Right lobe of liver (tissue), 6 donors: ENCODE measurements at regions not wholly inside any gene's neighbourhood (a gene's known extent, or its start where the extent isn't known, plus 50 kb on each side); places are given as distances from the start of the nearest gene placed in this dataset.
A peak's percentile ranks its signal among the peaks of the same experiment; 100 is the strongest.

Experiments used
- ATAC-seq, 4 donors: fragments of 200-7000 bp; cut with Tn5 transposase; one replicate each; pipeline ENCODE4 v1.9.1; 2020; ENCODE audit warnings: mild to moderate bottlenecking in 4 of 4, moderate library complexity in 4 of 4
- DNase-seq, 3 donors: peaks; one replicate each; pipeline ENCODE4 v3.0.0-alpha.2; 2020
- H3K27ac ChIP-seq, 3 donors: fragments of 200-600 bp; one replicate each; pipeline ENCODE4 v1.8.0; 2022
- H3K27me3 ChIP-seq, 2 donors: fragments of 200-600 bp; one replicate each; pipeline ENCODE4 v1.8.0; 2022
- H3K36me3 ChIP-seq, 4 donors: fragments of 200-600 bp; sonication (generic) in 1 of 4; one replicate each; pipeline versions ENCODE4 v1.5.1 to v1.8.0; 2017 to 2022; ENCODE audit warnings: control low read depth in 1 of 4
- H3K4me1 ChIP-seq, 4 donors: fragments of 200-600 bp; sonication (generic) in 1 of 4; one replicate each; pipeline versions ENCODE4 v1.5.1 to v1.8.0; 2017 to 2022; ENCODE audit warnings: control low read depth in 1 of 4
- H3K4me3 ChIP-seq, 3 donors: fragments of 200-600 bp; one replicate each; pipeline ENCODE4 v1.8.0; 2022
- H3K9me3 ChIP-seq, 4 donors: fragments of 200-600 bp; sonication (generic) in 1 of 4; one replicate each; pipeline versions ENCODE4 v1.5.1 to v1.8.0; 2017 to 2022; ENCODE audit warnings: control low read depth in 1 of 4
- POLR2A ChIP-seq: fragments of 450-650 bp; IDR thresholded peaks from one replicate; pipeline ENCODE4 v1.6.1; 2017; ENCODE audit warnings: antibody characterized with exemption, mild to moderate bottlenecking
- WGBS: methylation state at CpG from one replicate; pipeline ENCODE4 v1.1.6; 2018; ENCODE audit warnings: low coverage, low lambda C conversion rate; ENCODE audit not compliant: insufficient coverage; ENCODE audit errors: missing lambda C conversion rate; 5-methylcytosine and 5-hydroxymethylcytosine counted together
- intact Hi-C, 2 donors: fragments of 100-400 bp; cut with DNase I; formaldehyde crosslinking; loops; one replicate each; pipeline versions ENCODE4 v1.11.2 to v1.14.1; 2022
- TF ChIP-seq, protein P1 (sequence below), 4 donors: fragments of 200-600 bp in 3 of 4; fragments of 450-650 bp in 1 of 4; IDR thresholded peaks; one replicate each; pipeline versions ENCODE4 v1.5.1 to v1.8.0; 2016 to 2022; ENCODE audit warnings: antibody characterized with exemption in 4 of 4, mild to moderate bottlenecking in 2 of 4
- donor health status: DM: no; HTN: yes; CAD: no.
- donor health status: DM: no; HTN: no; CAD: no.
- donor health status: DM: no; HTN: no; CAD: no.
- donor health status: DM: no; HTN: yes; CAD: no.
- donor health status: DM: no; HTN: yes; CAD: no.

DNA sequence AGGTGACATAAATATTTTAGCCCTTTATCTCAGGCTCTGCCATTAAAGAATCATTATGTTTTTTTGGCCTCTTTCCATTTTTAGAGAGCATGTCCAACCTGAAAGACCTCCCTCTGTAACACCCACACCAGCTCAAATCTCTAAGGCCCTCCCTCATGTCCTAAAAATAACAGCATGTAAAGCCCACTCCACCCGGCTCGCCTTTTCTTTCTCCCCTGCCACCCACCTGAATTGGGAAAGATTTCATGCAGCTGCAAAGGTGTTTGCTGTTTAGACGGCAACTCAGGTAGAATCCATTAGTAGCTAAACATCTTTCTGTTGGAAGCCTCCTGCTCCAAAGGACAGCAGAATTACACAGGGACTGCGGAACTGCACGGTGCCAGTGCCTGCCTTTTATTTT is 79.9 kb downstream of the DMRTA2 start:
- TF ChIP-seq POLR2A = no peak
- TF ChIP-seq, protein P1, sequence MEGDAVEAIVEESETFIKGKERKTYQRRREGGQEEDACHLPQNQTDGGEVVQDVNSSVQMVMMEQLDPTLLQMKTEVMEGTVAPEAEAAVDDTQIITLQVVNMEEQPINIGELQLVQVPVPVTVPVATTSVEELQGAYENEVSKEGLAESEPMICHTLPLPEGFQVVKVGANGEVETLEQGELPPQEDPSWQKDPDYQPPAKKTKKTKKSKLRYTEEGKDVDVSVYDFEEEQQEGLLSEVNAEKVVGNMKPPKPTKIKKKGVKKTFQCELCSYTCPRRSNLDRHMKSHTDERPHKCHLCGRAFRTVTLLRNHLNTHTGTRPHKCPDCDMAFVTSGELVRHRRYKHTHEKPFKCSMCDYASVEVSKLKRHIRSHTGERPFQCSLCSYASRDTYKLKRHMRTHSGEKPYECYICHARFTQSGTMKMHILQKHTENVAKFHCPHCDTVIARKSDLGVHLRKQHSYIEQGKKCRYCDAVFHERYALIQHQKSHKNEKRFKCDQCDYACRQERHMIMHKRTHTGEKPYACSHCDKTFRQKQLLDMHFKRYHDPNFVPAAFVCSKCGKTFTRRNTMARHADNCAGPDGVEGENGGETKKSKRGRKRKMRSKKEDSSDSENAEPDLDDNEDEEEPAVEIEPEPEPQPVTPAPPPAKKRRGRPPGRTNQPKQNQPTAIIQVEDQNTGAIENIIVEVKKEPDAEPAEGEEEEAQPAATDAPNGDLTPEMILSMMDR (IDR thresholded peaks at IDR 0.05) = no peak
- no peaks in the 10 kb centered on the region for H3K4me1 ChIP-seq
- no peaks in the 10 kb centered on the region for H3K36me3 ChIP-seq
- intact Hi-C loops = no loop called here
- H3K27me3 ChIP-seq = no peaks in the 10 kb centered on the region
- DNase-seq (no peak), ATAC-seq (no peak)
- 49% methylated on average over 5 of the region's 5 CpGs for WGBS
- no peaks in the 10 kb centered on the region for H3K9me3 ChIP-seq
- H3K4me3 ChIP-seq = no peak overlapping the region
- no peak overlapping the region for H3K27ac ChIP-seq

DNA sequence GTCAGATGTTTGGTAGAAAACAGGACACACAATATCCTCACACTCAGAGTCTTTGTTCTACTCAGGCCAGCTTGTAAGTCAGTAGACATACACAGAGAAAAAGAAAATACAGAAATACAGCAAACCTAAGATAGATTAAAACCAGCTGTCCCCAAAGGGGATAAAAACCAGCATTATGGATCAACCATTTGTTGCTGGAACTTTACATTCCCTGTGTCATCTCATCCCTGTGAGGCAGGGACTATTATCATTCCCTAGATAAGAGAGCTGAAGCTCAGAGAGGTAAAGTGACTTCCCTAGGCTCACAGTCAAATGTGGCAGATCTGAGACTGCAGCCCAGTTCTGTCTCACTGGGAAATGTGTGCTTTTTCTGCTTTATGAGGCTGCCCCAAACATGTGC is 80.7 kb downstream of the DMRTA2 start:
- ATAC-seq = no peak
- Histone ChIP-seq H3K36me3 (no peaks in the 10 kb centered on the region), H3K9me3 (no peaks in the 10 kb centered on the region), H3K27me3 (no peaks in the 10 kb centered on the region), H3K4me3 (no peak overlapping the region), H3K27ac (no peak overlapping the region), H3K4me1 (no peaks in the 10 kb centered on the region)
- intact Hi-C loops = no loop called here
- no peak for DNase-seq
- TF ChIP-seq, protein P1 (IDR thresholded peaks at IDR 0.05) = no peak
- no peak for TF ChIP-seq POLR2A

DNA sequence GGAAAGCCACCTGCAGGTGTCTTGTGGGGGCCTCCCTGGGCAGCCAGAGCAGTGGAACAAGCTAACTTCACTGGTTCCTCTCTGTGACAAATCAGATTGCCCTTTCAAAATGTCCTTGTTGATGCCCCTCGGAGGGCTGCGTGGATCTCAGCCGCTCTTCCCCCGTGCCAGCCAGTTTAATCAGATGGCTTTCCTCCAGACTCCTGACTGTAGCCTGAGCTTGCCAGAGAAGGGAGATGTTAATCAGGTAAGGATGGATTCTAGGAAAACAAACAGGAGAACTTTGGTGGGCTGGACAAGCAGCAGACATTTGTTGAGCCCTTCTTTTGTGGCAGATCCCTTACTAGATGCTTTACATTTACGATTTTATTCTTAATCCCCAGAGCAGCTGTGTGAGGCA is 88.2 kb downstream of the DMRTA2 start:
- Histone ChIP-seq H3K27me3 (no peaks in the 10 kb centered on the region), H3K36me3 (no peaks in the 10 kb centered on the region), H3K9me3 (no peaks in the 10 kb centered on the region), H3K27ac (no peak overlapping the region), H3K4me3 (no peak overlapping the region), H3K4me1 (peaks cover 0 to 10% (median 2%) of the 10 kb centered on the region in 4 donors)
- ATAC-seq (no peak), DNase-seq (no peak)
- WGBS = 49% methylated on average over 4 of the region's 5 CpGs
- TF ChIP-seq, protein P1 (IDR thresholded peaks at IDR 0.05) = no peak
- no peak for TF ChIP-seq POLR2A
- intact Hi-C loops = no loop called here

DNA sequence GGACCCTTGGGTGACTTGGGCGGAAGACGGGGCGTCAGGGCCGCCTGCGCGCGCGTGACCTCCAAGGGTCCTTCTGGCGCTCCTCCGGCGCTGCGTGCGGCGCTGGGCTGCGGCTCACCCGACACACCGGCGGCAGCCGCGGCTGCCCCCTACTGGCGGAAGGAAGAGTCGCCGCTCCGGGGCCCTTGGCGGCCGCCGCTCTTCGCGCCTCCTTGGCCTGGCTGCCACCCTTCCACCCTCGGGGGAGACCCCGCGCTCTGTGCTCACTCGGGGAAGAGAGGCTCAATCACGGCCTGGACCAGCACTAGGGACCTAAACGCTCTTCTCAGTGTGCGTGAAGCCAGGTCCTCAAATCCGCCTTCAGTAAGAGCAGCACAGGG is 89.7 kb downstream of the DMRTA2 start:
- Histone ChIP-seq H3K9me3 (no peaks in the 10 kb centered on the region), H3K27me3 (no peaks in the 10 kb centered on the region), H3K27ac (no peak overlapping the region), H3K4me3 (peak overlapping the region; percentile 36 to 53 (median 39)), H3K36me3 (no peaks in the 10 kb centered on the region), H3K4me1 (peaks cover 0 to 10% (median 2%) of the 10 kb centered on the region in 4 donors)
- DNase-seq = peak; percentile 53 to 66 (median 57)
- TF ChIP-seq, protein P1 (IDR thresholded peaks at IDR 0.05) = peak; percentile 26 to 53 (median 48)
- TF ChIP-seq POLR2A = no peak
- peak; percentile 72 to 91 (median 79) for ATAC-seq
- WGBS = 0% methylated on average over 7 of the region's 37 CpGs
- intact Hi-C loops = no loop called here
